H9 (cell line): ENCODE measurements at regions not wholly inside any gene's neighbourhood (a gene's known extent, or its start where the extent isn't known, plus 50 kb on each side); places are given as distances from the start of the nearest gene placed in this dataset.

ENCODE experiments used
- DNase-seq: peaks from one replicate; pipeline ENCODE4 v3.0.0-alpha.2; 2017
- H2AFZ ChIP-seq: one replicate; pipeline ENCODE4 v1.6.1; 2013; ENCODE audit warnings: mild to moderate bottlenecking, low read length, control low read depth, moderate library complexity
- H2AK5ac ChIP-seq: 2 replicates; pipeline ENCODE4 v1.6.1; 2013; ENCODE audit warnings: low read length, control low read depth, mixed read lengths; ENCODE audit not compliant: insufficient read length
- H2BK120ac ChIP-seq: one replicate; pipeline ENCODE4 v1.6.1; 2013; ENCODE audit warnings: low read depth, mild to moderate bottlenecking, low read length, control low read depth, inconsistent platforms; ENCODE audit not compliant: poor library complexity, severe bottlenecking
- H2BK12ac ChIP-seq: 2 replicates; pipeline ENCODE4 v1.6.1; 2013; ENCODE audit warnings: low read length, control low read depth, mixed read lengths, low read depth; ENCODE audit not compliant: insufficient read length
- H2BK15ac ChIP-seq: 2 replicates; pipeline ENCODE4 v1.6.1; 2013; ENCODE audit warnings: low read depth, low read length, control low read depth
- H2BK20ac ChIP-seq: one replicate; pipeline ENCODE4 v1.6.1; 2013; ENCODE audit warnings: low read depth, mild to moderate bottlenecking, low read length, control low read depth, inconsistent platforms; ENCODE audit not compliant: poor library complexity, severe bottlenecking
- H2BK5ac ChIP-seq: 2 replicates; pipeline ENCODE4 v1.6.1; 2013; ENCODE audit warnings: low read length, control low read depth, mixed read lengths; ENCODE audit not compliant: insufficient read length
- H3K14ac ChIP-seq: 2 replicates; pipeline ENCODE4 v1.6.1; 2013; ENCODE audit warnings: low read length, control low read depth; ENCODE audit not compliant: insufficient read depth
- H3K18ac ChIP-seq: 2 replicates; pipeline ENCODE4 v1.6.1; 2013; ENCODE audit warnings: low read depth, mild to moderate bottlenecking, mixed read lengths, low read length, control low read depth; ENCODE audit not compliant: insufficient read length
- H3K23ac ChIP-seq: 2 replicates; pipeline ENCODE4 v1.6.1; 2013; ENCODE audit warnings: low read length, control low read depth, mixed read lengths, low read depth; ENCODE audit not compliant: insufficient read length
- H3K23me2 ChIP-seq: 2 replicates; pipeline ENCODE4 v1.6.1; 2013; ENCODE audit warnings: low read depth, mild to moderate bottlenecking, mixed read lengths, low read length, control low read depth; ENCODE audit not compliant: insufficient read length, poor library complexity, severe bottlenecking
- H3K27ac ChIP-seq: 2 replicates; pipeline ENCODE4 v1.5.1; 2013; ENCODE audit warnings: low read length, control low read depth, mixed read lengths, low read depth; ENCODE audit not compliant: insufficient read length
- H3K27me3 ChIP-seq: 2 replicates; pipeline ENCODE4 v1.6.1; 2013; ENCODE audit warnings: low read length, control low read depth, inconsistent platforms; ENCODE audit not compliant: insufficient read depth
- H3K4ac ChIP-seq: 2 replicates; pipeline ENCODE4 v1.6.1; 2013; ENCODE audit warnings: low read depth, mild to moderate bottlenecking, control low read depth, inconsistent platforms, low read length, moderate library complexity
- H3K4me1 ChIP-seq: 2 replicates; pipeline ENCODE4 v1.6.1; 2013; ENCODE audit warnings: low read length, control low read depth, inconsistent platforms; ENCODE audit not compliant: insufficient read depth
- H3K4me2 ChIP-seq: 2 replicates; pipeline ENCODE4 v1.6.1; 2013; ENCODE audit warnings: low read length, control low read depth, mixed read lengths; ENCODE audit not compliant: insufficient read length, insufficient read depth
- H3K56ac ChIP-seq: 2 replicates; pipeline ENCODE4 v1.6.1; 2013; ENCODE audit warnings: low read depth, mild to moderate bottlenecking, mixed read lengths, low read length, control low read depth; ENCODE audit not compliant: insufficient read length
- H3K79me1 ChIP-seq: 2 replicates; pipeline ENCODE4 v1.6.1; 2013; ENCODE audit warnings: low read depth, mild to moderate bottlenecking, moderate library complexity, low read length, control low read depth, inconsistent platforms; ENCODE audit not compliant: insufficient read depth, poor library complexity, severe bottlenecking
- H3K79me2 ChIP-seq: 2 replicates; pipeline ENCODE4 v1.6.1; 2013; ENCODE audit warnings: low read length, control low read depth, inconsistent platforms; ENCODE audit not compliant: insufficient read depth
- H3K9ac ChIP-seq: 2 replicates; pipeline ENCODE4 v1.6.1; 2013; ENCODE audit warnings: low read length, control low read depth, mixed read lengths; ENCODE audit not compliant: insufficient read length; ENCODE audit errors: extremely low read depth
- H3K9me3 ChIP-seq: one replicate; pipeline ENCODE4 v1.6.1; 2013; ENCODE audit warnings: low read depth, low read length, inconsistent platforms; ENCODE audit not compliant: control insufficient read depth
- H3T11ph ChIP-seq: one replicate; pipeline ENCODE4 v1.6.1; 2013; ENCODE audit warnings: mild to moderate bottlenecking, low read length, control low read depth, inconsistent platforms
- H4K20me1 ChIP-seq: one replicate; pipeline ENCODE4 v1.6.1; 2013; ENCODE audit not compliant: control insufficient read depth, insufficient read length, insufficient read depth
- H4K5ac ChIP-seq: 2 replicates; pipeline ENCODE4 v1.6.1; 2013; ENCODE audit warnings: low read depth, mild to moderate bottlenecking, mixed read lengths, low read length, control low read depth; ENCODE audit not compliant: insufficient read length
- H4K8ac ChIP-seq: replicated peaks from 2 replicates; pipeline ENCODE4 v1.6.1; 2013; ENCODE audit warnings: low read length, control low read depth, mixed read lengths, low read depth; ENCODE audit not compliant: insufficient read length
- H4K91ac ChIP-seq: 2 replicates; pipeline ENCODE4 v1.6.1; 2013; ENCODE audit warnings: low read depth, mild to moderate bottlenecking, moderate library complexity, mixed read lengths, low read length, control low read depth; ENCODE audit not compliant: insufficient read length
- H3K27ac Mint-ChIP-seq, 3 experiments: 2 replicates in 2 of 3; 3 replicates in 1 of 3; pipeline ENCODE4 v1.8.0; 2020 to 2021; ENCODE audit warnings: mixed read lengths in 3 of 3, mild to moderate bottlenecking in 1 of 3, moderate library complexity in 1 of 3
- H3K27me3 Mint-ChIP-seq: 2 replicates; pipeline ENCODE4 v1.8.0; 2021; ENCODE audit warnings: low read depth, mild to moderate bottlenecking, moderate library complexity, mixed read lengths
- H3K36me3 Mint-ChIP-seq, 3 experiments: 2 replicates in 2 of 3; 3 replicates in 1 of 3; pipeline ENCODE4 v1.8.0; 2020 to 2021; ENCODE audit warnings: low read depth in 3 of 3, mixed read lengths in 3 of 3; ENCODE audit not compliant: insufficient read depth in 1 of 3
- H3K4me1 Mint-ChIP-seq, 2 experiments: 2 replicates each; pipeline ENCODE4 v1.8.0; 2020; ENCODE audit warnings: mixed read lengths in 2 of 2
- H3K4me3 Mint-ChIP-seq, 2 experiments: 2 replicates in 1 of 2; 3 replicates in 1 of 2; pipeline ENCODE4 v1.8.0; 2020 to 2021; ENCODE audit warnings: mild to moderate bottlenecking in 2 of 2, mixed read lengths in 2 of 2, moderate library complexity in 1 of 2
- H3K9me3 Mint-ChIP-seq, 2 experiments: 2 replicates in 1 of 2; 3 replicates in 1 of 2; pipeline ENCODE4 v1.8.0; 2020; ENCODE audit warnings: mild to moderate bottlenecking in 2 of 2, mixed read lengths in 2 of 2, moderate library complexity in 1 of 2
- CTCF ChIP-seq: fragments of 200-600 bp; sonication (generic); conservative IDR thresholded peaks from 3 replicates; pipeline ENCODE4 v1.8.0; 2021; ENCODE audit warnings: antibody characterized with exemption, mild to moderate bottlenecking
- WGBS: extraction: QIAGEN DNeasy Blood & Tissue Kit; methylation state at CpG from one replicate; pipeline ENCODE4 v1.1.7; 2013; ENCODE audit warnings: missing lambda C conversion rate, low lambda C conversion rate, mixed read lengths; ENCODE audit not compliant: insufficient read length; ENCODE audit errors: extremely low coverage; 5-methylcytosine and 5-hydroxymethylcytosine counted together

GRCh38 chr10:106341356-106341755 is 823.1 kb downstream of the SORCS1 start:
- Histone ChIP-seq H3K4me1 (no peaks in the 10 kb centered on the region), H3K23me2 (no peaks in the 10 kb centered on the region), H2BK120ac (no peak overlapping the region), H2BK5ac (no peak overlapping the region), H3K79me2 (no peaks in the 10 kb centered on the region), H2BK12ac (no peak overlapping the region), H2AK5ac (no peak overlapping the region), H3K27me3 (no peaks in the 10 kb centered on the region), H3K9me3 (no peaks in the 10 kb centered on the region), H3T11ph (no peak overlapping the region), H3K18ac (no peak overlapping the region), H4K8ac (no peak overlapping the region), H4K20me1 (no peaks in the 10 kb centered on the region), H3K9ac (no peak overlapping the region), H3K79me1 (no peaks in the 10 kb centered on the region), H3K27ac (no peak overlapping the region), H4K5ac (no peak overlapping the region), H3K4me2 (no peak overlapping the region), H3K14ac (no peak overlapping the region), H3K56ac (no peak overlapping the region), H3K23ac (no peak overlapping the region), H4K91ac (no peak overlapping the region), H2BK20ac (no peak overlapping the region), H3K4ac (no peak overlapping the region), H2BK15ac (no peak overlapping the region), H2AFZ (no peak overlapping the region)
- Mint-ChIP-seq H3K27me3 (no peaks in the 10 kb centered on the region), H3K4me1 (no peaks in the 10 kb centered on the region), H3K4me3 (no peak overlapping the region), H3K9me3 (no peaks in the 10 kb centered on the region), H3K27ac (no peak overlapping the region), H3K36me3 (no peaks in the 10 kb centered on the region)
- no peak for TF ChIP-seq CTCF
- no peak for DNase-seq
- no CpG with 5 or more reads among the region's 3 CpGs for WGBS
